Glutamatergic neuron (in vitro differentiated cells): ENCODE measurements at regions not wholly inside any gene's neighbourhood (a gene's known extent, or its start where the extent isn't known, plus 50 kb on each side); places are given as distances from the start of the nearest gene placed in this dataset.

Experiments
- DNase-seq: peaks from one replicate; pipeline ENCODE4 v3.0.0; 2022
- H3K27ac Mint-ChIP-seq: one replicate; pipeline ENCODE4 v1.8.0; 2020; ENCODE audit warnings: mild to moderate bottlenecking, mixed read lengths, inconsistent platforms; ENCODE audit not compliant: unreplicated experiment
- H3K27me3 Mint-ChIP-seq: one replicate; pipeline ENCODE4 v1.8.0; 2020; ENCODE audit warnings: mild to moderate bottlenecking, moderate library complexity, mixed read lengths, inconsistent platforms; ENCODE audit not compliant: unreplicated experiment
- H3K36me3 Mint-ChIP-seq: one replicate; pipeline ENCODE4 v1.8.0; 2020; ENCODE audit warnings: mild to moderate bottlenecking, mixed read lengths, inconsistent platforms; ENCODE audit not compliant: unreplicated experiment
- H3K4me1 Mint-ChIP-seq: one replicate; pipeline ENCODE4 v1.8.0; 2020; ENCODE audit warnings: mild to moderate bottlenecking, low read depth, mixed read lengths, inconsistent platforms; ENCODE audit not compliant: unreplicated experiment
- H3K4me3 Mint-ChIP-seq: one replicate; pipeline ENCODE4 v1.8.0; 2020; ENCODE audit warnings: mild to moderate bottlenecking, mixed read lengths, inconsistent platforms; ENCODE audit not compliant: unreplicated experiment
- H3K9me3 Mint-ChIP-seq: one replicate; pipeline ENCODE4 v1.8.0; 2020; ENCODE audit warnings: mild to moderate bottlenecking, moderate library complexity, mixed read lengths, inconsistent platforms; ENCODE audit not compliant: unreplicated experiment
- CTCF ChIP-seq: fragments of 200-600 bp; sonication (generic); IDR thresholded peaks from one replicate; pipeline ENCODE4 v1.5.0; 2021; ENCODE audit not compliant: partially characterized antibody, unreplicated experiment

- TF ChIP-seq CTCF: no peak
- DNase-seq: no peak
- Mint-ChIP-seq H3K27me3 (peaks cover 6% of the 10 kb centered on the region), H3K4me3 (no peak overlapping the region), H3K9me3 (peaks cover 1% of the 10 kb centered on the region), H3K36me3 (no peaks in the 10 kb centered on the region), H3K4me1 (peaks cover 17% of the 10 kb centered on the region), H3K27ac (no peak overlapping the region)
Observed at GRCh38 chr2:120523766-120524165, 177.8 kb downstream of the INHBB start.

GRCh38 chr2:120524174-120524573 lies 178.2 kb downstream of the INHBB start:
- H3K4me1 Mint-ChIP-seq: peaks cover 17% of the 10 kb centered on the region
- H3K36me3 Mint-ChIP-seq: no peaks in the 10 kb centered on the region
- no peak overlapping the region for H3K27ac Mint-ChIP-seq
- no peak for TF ChIP-seq CTCF
- H3K27me3 Mint-ChIP-seq: peaks cover 6% of the 10 kb centered on the region
- no peak for DNase-seq
- H3K4me3 Mint-ChIP-seq: no peak overlapping the region
- H3K9me3 Mint-ChIP-seq: peaks cover 1% of the 10 kb centered on the region

- no peak for DNase-seq
- TF ChIP-seq CTCF: no peak
- peaks cover 6% of the 10 kb centered on the region for H3K27me3 Mint-ChIP-seq
- no peak overlapping the region for H3K27ac Mint-ChIP-seq
- peaks cover 17% of the 10 kb centered on the region for H3K4me1 Mint-ChIP-seq
- H3K4me3 Mint-ChIP-seq: no peak overlapping the region
- H3K9me3 Mint-ChIP-seq: peaks cover 5% of the 10 kb centered on the region
- no peaks in the 10 kb centered on the region for H3K36me3 Mint-ChIP-seq
Observed at GRCh38 chr2:120525056-120526046, 179.4 kb downstream of the INHBB start.

GRCh38 chr2:120526047-120526562 lies 180.2 kb downstream of the INHBB start:
- no peak overlapping the region for H3K4me3 Mint-ChIP-seq
- peaks cover 5% of the 10 kb centered on the region for H3K9me3 Mint-ChIP-seq
- peaks cover 17% of the 10 kb centered on the region for H3K4me1 Mint-ChIP-seq
- peaks cover 6% of the 10 kb centered on the region for H3K27me3 Mint-ChIP-seq
- peaks cover under 1% of the 10 kb centered on the region for H3K36me3 Mint-ChIP-seq
- no peak for DNase-seq
- no peak overlapping the region for H3K27ac Mint-ChIP-seq
- no peak for TF ChIP-seq CTCF
